ENCODE measurements at regions not wholly inside any gene's neighbourhood (a gene's known extent, or its start where the extent isn't known, plus 50 kb on each side); places are given as distances from the start of the nearest gene placed in this dataset.

- TF ChIP-seq CTCF (IDR thresholded peaks at IDR 0.05) (no peak), POLR2A (IDR thresholded peaks at IDR 0.05) (no peak), EP300 (IDR thresholded peaks at IDR 0.05) (no peak)
Measured at GRCh38 chrX:9253211-9253610, 211.6 kb upstream of the TBL1X start.
